ENCODE measurements at regions not wholly inside any gene's neighbourhood (a gene's known extent, or its start where the extent isn't known, plus 50 kb on each side); places are given as distances from the start of the nearest gene placed in this dataset.

- no peak for DNase-seq
Observed at GRCh38 chr6:79864421-79864820, 82.9 kb downstream of the ELOVL4 start.

GRCh38 chr6:79864001-79864400, 83.4 kb downstream of the ELOVL4 start:
- DNase-seq = no peak

- no peak for DNase-seq
Observed at GRCh38 chr6:79863566-79863965, 83.8 kb downstream of the ELOVL4 start.

GRCh38 chr6:79862711-79863110, 84.6 kb downstream of the ELOVL4 start:
- no peak for DNase-seq

GRCh38 chr6:79862126-79862525, 85.2 kb downstream of the ELOVL4 start:
- DNase-seq = no peak

- no peak for DNase-seq
Observed at GRCh38 chr6:79861023-79861422, 86.3 kb downstream of the ELOVL4 start.

- no peak for DNase-seq
Observed at GRCh38 chr6:79847426-79847825, 99.9 kb downstream of the ELOVL4 start.

- DNase-seq = no peak
Observed at GRCh38 chr6:79842376-79843040, 104.8 kb downstream of the ELOVL4 start.

GRCh38 chr6:79841577-79842375, 105.6 kb downstream of the ELOVL4 start:
- DNase-seq = no peak

- DNase-seq = no peak
Observed at GRCh38 chr6:79838851-79839250, 108.5 kb downstream of the ELOVL4 start.

GRCh38 chr6:79833964-79834284, 113.4 kb downstream of the ELOVL4 start:
- no peak for DNase-seq

- DNase-seq = no peak
Observed at GRCh38 chr6:79833264-79833963, 113.9 kb downstream of the ELOVL4 start.

- DNase-seq = no peak
Observed at GRCh38 chr6:79832723-79833122, 114.6 kb downstream of the ELOVL4 start.

GRCh38 chr6:79824202-79824601, 123.2 kb downstream of the ELOVL4 start:
- DNase-seq = no peak

- no peak for DNase-seq
Observed at GRCh38 chr6:79821859-79822258, 125.5 kb downstream of the ELOVL4 start.

- DNase-seq = no peak
Observed at GRCh38 chr6:79818471-79818870, 128.9 kb downstream of the ELOVL4 start.

- no peak for DNase-seq
Observed at GRCh38 chr6:79814940-79815339, 132.4 kb downstream of the ELOVL4 start.

- peak; percentile 83 for DNase-seq
Observed at GRCh38 chr6:79813854-79814709, 133.3 kb downstream of the ELOVL4 start.

- no peak for DNase-seq
Observed at GRCh38 chr6:79813143-79813850, 134.1 kb downstream of the ELOVL4 start.

- DNase-seq = no peak
Observed at GRCh38 chr6:79812195-79812594, 135.2 kb downstream of the ELOVL4 start.

GRCh38 chr6:79810871-79811270, 136.5 kb downstream of the ELOVL4 start:
- DNase-seq = no peak

GRCh38 chr6:79810185-79810705, 137.1 kb downstream of the ELOVL4 start:
- peak; percentile 41 for DNase-seq

Data from right hindlimb (tissue), 1 donor.